ENCODE measurements at regions not wholly inside any gene's neighbourhood (a gene's known extent, or its start where the extent isn't known, plus 50 kb on each side); places are given as distances from the start of the nearest gene placed in this dataset.

- ATAC-seq, result no peak
- H3K27me3 ChIP-seq, result no peaks in the 10 kb centered on the region
- TF ChIP-seq POLR2A (IDR thresholded peaks at IDR 0.05) (no peak), CTCF (IDR thresholded peaks at IDR 0.05 in 4 of 5, conservative IDR thresholded peaks at IDR 0.05 in 1 of 5) (no peak)
- intact Hi-C loops (cut with DNase I; ENCODE audit: low total_unique reads), result loop anchor here (5.0 kb wide), 1 partner anchor 60 kb away; no protein-coding TSS in a partner anchor
- no peak overlapping the region for H3K4me3 ChIP-seq
- no peaks in the 10 kb centered on the region for H3K9me3 ChIP-seq
- no peak for DNase-seq
- H3K27ac ChIP-seq, result no peak overlapping the region
- in situ Hi-C loops (cut with MboI; ENCODE audit: low sequenced_read_pairs in 4 of 4), result no loop called here
- no peaks in the 10 kb centered on the region for H3K36me3 ChIP-seq
- peaks cover 0 to 12% of the 10 kb centered on the region in 2 donors for H3K4me1 ChIP-seq
These were observed 102.2 kb downstream of the UNC5CL start for GRCh38 chr6:40936818-40937251.

GRCh38 chr6:40933864-40934263, 105.2 kb downstream of the UNC5CL start:
- H3K36me3 ChIP-seq, result no peaks in the 10 kb centered on the region
- no peak overlapping the region for H3K27ac ChIP-seq
- in situ Hi-C loops (cut with MboI; ENCODE audit: low sequenced_read_pairs in 4 of 4) (no loop called here), intact Hi-C loops (cut with DNase I; ENCODE audit: low total_unique reads) (no loop called here)
- peaks cover 4 to 30% of the 10 kb centered on the region in 2 donors for H3K4me1 ChIP-seq
- H3K9me3 ChIP-seq, result no peaks in the 10 kb centered on the region
- H3K27me3 ChIP-seq, result no peaks in the 10 kb centered on the region
- ATAC-seq, result no peak
- no peak for DNase-seq
- TF ChIP-seq CTCF (IDR thresholded peaks at IDR 0.05 in 4 of 5, conservative IDR thresholded peaks at IDR 0.05 in 1 of 5), result no peak
- TF ChIP-seq POLR2A (IDR thresholded peaks at IDR 0.05), result no peak
- no peak overlapping the region for H3K4me3 ChIP-seq

- TF ChIP-seq CTCF (IDR thresholded peaks at IDR 0.05 in 4 of 5, conservative IDR thresholded peaks at IDR 0.05 in 1 of 5), result no peak
- TF ChIP-seq POLR2A (IDR thresholded peaks at IDR 0.05), result no peak
- no peak overlapping the region for H3K27ac ChIP-seq
- no peaks in the 10 kb centered on the region for H3K27me3 ChIP-seq
- H3K9me3 ChIP-seq, result no peaks in the 10 kb centered on the region
- in situ Hi-C loops (cut with MboI; ENCODE audit: low sequenced_read_pairs in 4 of 4), result no loop called here
- intact Hi-C loops (cut with DNase I; ENCODE audit: low total_unique reads), result no loop called here
- H3K4me3 ChIP-seq, result no peak overlapping the region
- ATAC-seq, result no peak
- H3K4me1 ChIP-seq, result peaks cover 13 to 38% of the 10 kb centered on the region in 2 donors
- no peaks in the 10 kb centered on the region for H3K36me3 ChIP-seq
- no peak for DNase-seq
These were observed 106.1 kb downstream of the UNC5CL start for GRCh38 chr6:40932953-40933352.

GRCh38 chr6:40932366-40932765, 106.7 kb downstream of the UNC5CL start:
- intact Hi-C loops (cut with DNase I; ENCODE audit: low total_unique reads), result no loop called here

More at GRCh38 chr6:40932366-40932765, 106.7 kb downstream of the UNC5CL start:
- no peak overlapping the region for H3K4me3 ChIP-seq
- ATAC-seq (no peak), DNase-seq (no peak)
- no peaks in the 10 kb centered on the region for H3K36me3 ChIP-seq
- no peak overlapping the region for H3K27ac ChIP-seq
- H3K9me3 ChIP-seq, result no peaks in the 10 kb centered on the region
- in situ Hi-C loops (cut with MboI; ENCODE audit: low sequenced_read_pairs in 4 of 4), result no loop called here
- TF ChIP-seq POLR2A (IDR thresholded peaks at IDR 0.05), result no peak
- no peak for TF ChIP-seq CTCF (IDR thresholded peaks at IDR 0.05 in 4 of 5, conservative IDR thresholded peaks at IDR 0.05 in 1 of 5)
- H3K27me3 ChIP-seq, result no peaks in the 10 kb centered on the region
- H3K4me1 ChIP-seq, result peaks cover 14 to 43% of the 10 kb centered on the region in 2 donors
